Fibroblast of lung (primary cell): ENCODE measurements at regions not wholly inside any gene's neighbourhood (a gene's known extent, or its start where the extent isn't known, plus 50 kb on each side); places are given as distances from the start of the nearest gene placed in this dataset.
A peak's percentile ranks its signal among the peaks of the same experiment; 100 is the strongest.

Source experiments
- DNase-seq, 2 donors: peaks; one replicate each; pipeline versions ENCODE4 v3.0.0 to v3.0.0-alpha.2; 2010; ENCODE audit warnings: low read depth in 2 of 2
- H2AFZ ChIP-seq: 2 replicates; pipeline ENCODE4 v1.5.1; 2012; ENCODE audit warnings: low read length, control low read depth, inconsistent platforms
- H3K27ac ChIP-seq: 2 replicates; pipeline ENCODE4 v1.5.1; 2011; ENCODE audit warnings: low read length, control low read depth; ENCODE audit not compliant: insufficient read depth
- H3K27me3 ChIP-seq: 2 replicates; pipeline ENCODE4 v1.5.1; 2011; ENCODE audit warnings: mild to moderate bottlenecking, low read length; ENCODE audit not compliant: control insufficient read depth, insufficient read depth
- H3K36me3 ChIP-seq: 2 replicates; pipeline ENCODE4 v1.5.1; 2011; ENCODE audit warnings: low read length; ENCODE audit not compliant: control insufficient read depth, insufficient read depth
- H3K4me1 ChIP-seq: 2 replicates; pipeline ENCODE4 v1.5.1; 2011; ENCODE audit warnings: low read length; ENCODE audit not compliant: control insufficient read depth, insufficient read depth; ENCODE audit errors: extremely low read depth
- H3K4me2 ChIP-seq: 2 replicates; pipeline ENCODE4 v1.5.1; 2011; ENCODE audit warnings: low read length, control low read depth; ENCODE audit not compliant: insufficient read depth; ENCODE audit errors: extremely low read depth
- H3K4me3 ChIP-seq, 4 experiments: fragments of 200-600 bp in 1 of 4; sonication (generic) in 1 of 4; replicated peaks in 1 of 4; 2 replicates each; pipeline ENCODE4 v1.5.1; 2011 to 2016; ENCODE audit warnings: low read length in 4 of 4, low read depth in 3 of 4, mild to moderate bottlenecking in 3 of 4, control low read depth in 2 of 4, inconsistent platforms in 1 of 4, mixed read lengths in 1 of 4; ENCODE audit not compliant: insufficient read depth in 1 of 4; ENCODE audit errors: control extremely low read depth in 1 of 4
- H3K79me2 ChIP-seq: 2 replicates; pipeline ENCODE4 v1.5.1; 2012; ENCODE audit warnings: mild to moderate bottlenecking, low read length, inconsistent platforms; ENCODE audit not compliant: control insufficient read depth, insufficient read depth
- H3K9ac ChIP-seq: 2 replicates; pipeline ENCODE4 v1.5.1; 2011; ENCODE audit warnings: mild to moderate bottlenecking, low read length, control low read depth; ENCODE audit not compliant: insufficient read depth
- H3K9me3 ChIP-seq: 2 replicates; pipeline ENCODE4 v1.5.1; 2012; ENCODE audit warnings: low read depth, low read length; ENCODE audit not compliant: control insufficient read depth, insufficient read depth
- H4K20me1 ChIP-seq: 2 replicates; pipeline ENCODE4 v1.5.1; 2011; ENCODE audit warnings: low read length; ENCODE audit not compliant: control insufficient read depth, insufficient read depth; ENCODE audit errors: extremely low read depth
- CTCF ChIP-seq, 2 donors: IDR thresholded peaks in 1 of 2; conservative IDR thresholded peaks in 1 of 2; 1 replicate in 1 of 2; 2 replicates in 1 of 2; pipeline ENCODE4 v1.5.1; 2011 to 2012; ENCODE audit warnings: low read length in 2 of 2, control low read depth in 1 of 2, inconsistent platforms in 1 of 2, low read depth in 1 of 2, mild to moderate bottlenecking in 1 of 2
- EZH2 ChIP-seq: IDR thresholded peaks from 2 replicates; pipeline ENCODE4 v1.5.1; 2012; ENCODE audit warnings: low read length, control low read depth, mild to moderate bottlenecking; ENCODE audit errors: missing control alignments

DNA sequence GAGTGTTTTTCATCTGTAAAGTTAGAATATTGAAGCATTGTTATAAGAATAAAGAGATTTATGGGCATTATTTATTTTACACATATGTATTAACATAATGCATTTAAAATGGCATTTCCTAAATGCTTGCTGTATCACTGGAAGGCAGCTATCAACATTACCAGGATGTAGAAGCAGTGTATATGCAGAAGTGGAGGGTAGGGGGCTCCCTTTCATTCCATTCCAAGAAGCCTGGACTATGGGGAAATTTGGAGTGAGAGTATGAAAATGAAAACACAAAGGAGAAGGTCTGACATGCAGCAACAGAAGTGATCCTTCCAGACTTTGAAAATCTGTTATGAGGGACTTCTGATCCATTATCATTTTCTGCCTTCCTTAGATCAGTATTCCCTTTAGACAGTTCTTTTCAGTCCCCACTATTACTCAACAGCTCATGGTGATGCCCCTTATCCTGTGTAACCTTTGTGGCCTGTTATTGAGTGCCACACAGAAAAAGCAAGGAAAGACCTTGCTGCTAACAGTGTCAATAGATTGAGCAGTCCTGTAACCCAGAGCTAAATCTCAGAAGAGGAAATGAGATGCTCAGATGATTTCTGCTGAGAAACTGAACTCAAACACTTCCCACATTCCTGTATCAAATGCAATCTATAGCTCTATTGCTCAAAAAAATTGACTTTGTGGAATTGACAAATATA, 216.6 kb downstream of the HNMT start:
- Histone ChIP-seq H3K36me3 (no peaks in the 10 kb centered on the region), H3K27me3 (no peaks in the 10 kb centered on the region), H3K9me3 (no peaks in the 10 kb centered on the region), H2AFZ (no peak overlapping the region), H3K9ac (no peak overlapping the region), H4K20me1 (no peaks in the 10 kb centered on the region), H3K79me2 (no peaks in the 10 kb centered on the region), H3K4me1 (no peaks in the 10 kb centered on the region), H3K4me2 (no peak overlapping the region), H3K27ac (no peak overlapping the region), H3K4me3 (no peak overlapping the region)
- peak in 1 of 2 donors; percentile 32 for TF ChIP-seq CTCF (conservative IDR thresholded peaks at IDR 0.05 in 1 of 2, IDR thresholded peaks at IDR 0.05 in 1 of 2; ENCODE audit: low read depth in 1 of 2, low read length in 2 of 2)
- no peak for TF ChIP-seq EZH2
- peak in 1 of 2 donors; percentile 10 for DNase-seq

DNA sequence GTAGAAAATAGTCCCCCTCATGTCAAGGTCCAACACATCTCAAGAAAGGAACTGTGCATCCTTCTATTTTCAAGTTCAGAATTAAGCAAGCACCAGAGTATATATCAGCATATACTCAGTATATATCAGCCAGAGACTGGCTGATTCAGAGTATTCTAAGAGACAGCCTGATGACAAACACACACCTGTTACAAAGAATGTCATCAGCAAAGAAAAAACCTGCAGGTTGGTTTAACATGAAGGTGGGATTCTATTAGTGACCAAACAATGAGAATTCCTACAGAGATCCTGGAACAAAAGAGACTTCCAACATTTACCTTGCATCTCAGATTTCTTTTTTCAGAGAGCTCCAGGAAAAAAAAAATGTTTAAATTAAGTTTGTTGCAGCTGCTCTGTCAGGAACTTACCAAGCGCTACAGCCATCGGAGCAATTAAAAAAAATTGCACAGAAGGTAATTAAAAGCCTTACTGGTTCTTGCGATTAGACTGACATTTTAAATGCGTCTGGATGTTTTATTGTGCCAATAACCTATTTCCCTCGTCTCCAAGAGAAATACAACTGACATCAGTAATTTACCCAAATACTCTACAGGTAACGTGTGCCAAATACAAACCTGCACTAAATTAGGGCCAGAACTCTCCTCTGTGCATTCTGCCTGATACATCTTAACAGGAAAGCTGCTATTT, 218.1 kb downstream of the HNMT start:
- Histone ChIP-seq H3K4me1 (no peaks in the 10 kb centered on the region), H3K27me3 (no peaks in the 10 kb centered on the region), H2AFZ (no peak overlapping the region), H3K9ac (no peak overlapping the region), H3K27ac (no peak overlapping the region), H3K4me3 (no peak overlapping the region), H3K79me2 (no peaks in the 10 kb centered on the region), H3K4me2 (no peak overlapping the region), H3K9me3 (no peaks in the 10 kb centered on the region), H3K36me3 (no peaks in the 10 kb centered on the region), H4K20me1 (no peaks in the 10 kb centered on the region)
- DNase-seq: no peak
- no peak for TF ChIP-seq CTCF (conservative IDR thresholded peaks at IDR 0.05 in 1 of 2, IDR thresholded peaks at IDR 0.05 in 1 of 2; ENCODE audit: low read depth in 1 of 2, low read length in 2 of 2)
- no peak for TF ChIP-seq EZH2

DNA sequence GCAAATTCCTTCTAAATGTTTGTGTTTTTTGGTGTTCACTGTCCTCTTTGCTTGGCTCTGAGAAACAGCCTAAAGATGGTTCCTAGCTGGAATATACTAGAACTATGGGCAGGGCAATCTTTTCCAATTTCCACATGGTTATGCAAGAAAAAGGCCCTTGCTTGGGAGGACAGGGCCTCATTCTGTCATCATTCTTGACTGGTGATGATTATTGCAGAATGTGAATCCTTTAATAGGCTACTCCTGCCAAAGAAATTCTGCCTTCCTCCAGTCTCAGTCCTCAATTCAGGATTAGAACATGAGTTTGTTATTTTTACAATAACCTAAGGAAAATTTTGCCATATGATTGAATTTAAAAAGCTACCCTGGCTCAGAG, 218.7 kb downstream of the HNMT start:
- H4K20me1 ChIP-seq: no peaks in the 10 kb centered on the region
- no peak overlapping the region for H3K27ac ChIP-seq
- no peaks in the 10 kb centered on the region for H3K9me3 ChIP-seq
- H3K4me3 ChIP-seq: no peak overlapping the region
- no peak for TF ChIP-seq EZH2
- peak in 1 of 2 donors; percentile 8 for DNase-seq
- H3K4me1 ChIP-seq: no peaks in the 10 kb centered on the region
- H2AFZ ChIP-seq: no peak overlapping the region
- no peaks in the 10 kb centered on the region for H3K27me3 ChIP-seq
- H3K79me2 ChIP-seq: no peaks in the 10 kb centered on the region
- no peak overlapping the region for H3K4me2 ChIP-seq
- H3K36me3 ChIP-seq: no peaks in the 10 kb centered on the region
- no peak overlapping the region for H3K9ac ChIP-seq
